AG04449 (cell line): ENCODE measurements at regions not wholly inside any gene's neighbourhood (a gene's known extent, or its start where the extent isn't known, plus 50 kb on each side); places are given as distances from the start of the nearest gene placed in this dataset.

Source experiments
- CTCF ChIA-PET: fragments of 350-600 bp; formaldehyde crosslinking; extraction: SDS; loops from one replicate; lab custom pipeline; 2021; ENCODE audit warnings: antibody characterized with exemption; lab: Yijun Ruan, JAX
- POLR2A ChIA-PET: fragments of 400-600, 350-600 bp; formaldehyde crosslinking; extraction: SDS; loops from one replicate; lab custom pipeline; 2020; ENCODE audit warnings: antibody characterized with exemption, inconsistent platforms; lab: Yijun Ruan, JAX
- DNase-seq: peaks from one replicate; pipeline ENCODE4 v3.0.0-alpha.2; 2010; ENCODE audit warnings: low read depth, low spot score
- H3K4me3 ChIP-seq: 2 replicates; pipeline ENCODE4 v1.5.1; 2011; ENCODE audit warnings: low read depth, mild to moderate bottlenecking, control low read depth, low read length
- TF ChIP-seq, protein P1 (sequence below): IDR thresholded peaks from one replicate; pipeline ENCODE4 v1.5.1; 2011; ENCODE audit warnings: mild to moderate bottlenecking, moderate library complexity, low read length, control low read depth, inconsistent platforms; ENCODE audit not compliant: insufficient read depth; ENCODE audit errors: missing control alignments

DNA sequence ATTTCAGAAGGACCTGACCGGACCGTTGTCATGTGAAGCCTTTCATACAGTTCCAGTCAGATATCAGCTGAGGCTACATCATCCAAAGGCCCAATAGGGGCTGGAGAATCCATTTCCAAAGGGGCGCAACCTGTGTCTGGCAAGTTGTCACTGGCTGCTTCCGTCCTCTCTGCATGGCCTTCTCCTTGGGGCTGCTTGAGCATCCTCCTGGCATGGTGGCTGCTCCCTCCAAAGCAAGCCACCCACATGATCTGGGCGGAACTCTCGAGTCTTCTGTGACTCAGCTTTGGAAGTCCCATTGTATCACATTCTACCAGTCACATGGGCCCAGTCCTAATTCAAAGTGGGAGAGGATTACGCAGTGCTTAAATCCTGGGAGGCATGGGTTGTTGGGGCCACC is 207.0 kb upstream of the SHH start:
- no peak overlapping the region for H3K4me3 ChIP-seq
- DNase-seq: no peak
- ChIA-PET POLR2A (no interaction called here), CTCF (no interaction called here)
- TF ChIP-seq, protein P1, sequence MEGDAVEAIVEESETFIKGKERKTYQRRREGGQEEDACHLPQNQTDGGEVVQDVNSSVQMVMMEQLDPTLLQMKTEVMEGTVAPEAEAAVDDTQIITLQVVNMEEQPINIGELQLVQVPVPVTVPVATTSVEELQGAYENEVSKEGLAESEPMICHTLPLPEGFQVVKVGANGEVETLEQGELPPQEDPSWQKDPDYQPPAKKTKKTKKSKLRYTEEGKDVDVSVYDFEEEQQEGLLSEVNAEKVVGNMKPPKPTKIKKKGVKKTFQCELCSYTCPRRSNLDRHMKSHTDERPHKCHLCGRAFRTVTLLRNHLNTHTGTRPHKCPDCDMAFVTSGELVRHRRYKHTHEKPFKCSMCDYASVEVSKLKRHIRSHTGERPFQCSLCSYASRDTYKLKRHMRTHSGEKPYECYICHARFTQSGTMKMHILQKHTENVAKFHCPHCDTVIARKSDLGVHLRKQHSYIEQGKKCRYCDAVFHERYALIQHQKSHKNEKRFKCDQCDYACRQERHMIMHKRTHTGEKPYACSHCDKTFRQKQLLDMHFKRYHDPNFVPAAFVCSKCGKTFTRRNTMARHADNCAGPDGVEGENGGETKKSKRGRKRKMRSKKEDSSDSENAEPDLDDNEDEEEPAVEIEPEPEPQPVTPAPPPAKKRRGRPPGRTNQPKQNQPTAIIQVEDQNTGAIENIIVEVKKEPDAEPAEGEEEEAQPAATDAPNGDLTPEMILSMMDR: no peak

DNA sequence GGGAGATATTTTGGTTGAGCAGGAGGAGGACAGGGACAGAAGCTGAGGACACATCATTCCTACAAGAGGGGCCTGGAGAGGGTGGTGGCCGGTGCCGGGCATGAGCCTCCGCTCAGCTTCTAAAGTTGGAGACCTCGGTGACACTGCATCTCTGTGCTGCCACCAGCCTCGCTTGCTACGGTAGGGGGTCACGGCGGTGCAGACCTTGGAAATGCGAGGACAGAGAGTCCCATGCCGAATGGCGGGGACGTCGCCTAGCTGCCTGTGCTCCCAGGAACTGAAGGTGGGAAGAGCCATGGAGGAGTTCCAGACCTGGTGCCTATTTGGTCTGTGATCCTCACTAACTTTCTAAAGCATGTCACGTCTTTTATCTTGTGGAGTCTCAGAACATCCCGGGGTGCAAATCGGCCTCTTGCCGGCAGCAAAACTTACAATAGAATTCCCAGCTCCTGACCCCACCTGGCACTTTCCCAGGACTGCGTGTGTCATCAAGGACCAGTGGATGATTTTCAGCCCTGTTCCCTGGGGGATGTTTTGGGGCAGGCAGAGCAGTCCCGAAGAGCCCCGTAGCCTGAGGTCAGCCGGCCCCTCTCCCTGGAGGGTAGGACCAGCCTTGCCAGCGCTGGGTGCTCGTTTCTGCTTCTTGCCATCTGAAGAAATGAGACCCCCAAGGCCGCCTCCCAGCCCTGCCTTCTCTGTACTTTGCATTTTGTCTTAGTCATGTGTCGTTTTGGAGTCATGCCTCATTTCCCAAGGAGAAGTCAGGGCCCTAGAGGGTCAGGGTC is 205.8 kb upstream of the SHH start:
- CTCF ChIA-PET: no interaction called here
- H3K4me3 ChIP-seq: no peak overlapping the region
- TF ChIP-seq, protein P1: no peak
- DNase-seq: no peak
- POLR2A ChIA-PET: no interaction called here

DNA sequence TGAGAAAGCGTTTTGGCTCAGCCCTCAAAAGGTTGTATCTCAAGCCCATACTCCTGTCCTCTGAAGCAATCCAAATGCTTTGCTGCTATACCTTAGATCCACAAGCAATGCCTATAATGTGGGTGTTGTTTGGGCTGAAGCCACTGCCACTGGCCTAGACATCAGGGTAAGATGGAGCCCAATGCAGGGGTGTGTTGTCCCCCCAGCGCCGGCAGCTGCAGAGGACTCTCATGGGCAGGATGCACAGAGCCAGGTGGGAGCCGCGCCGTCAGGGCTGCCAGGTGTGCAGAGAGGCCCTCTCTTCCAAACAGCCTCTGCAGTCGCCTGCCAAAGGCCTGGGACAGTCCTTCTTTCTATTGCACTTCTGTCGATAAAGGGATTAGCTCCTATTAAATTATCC is 205.2 kb upstream of the SHH start:
- no peak for DNase-seq
- H3K4me3 ChIP-seq: no peak overlapping the region
- TF ChIP-seq, protein P1: no peak
- CTCF ChIA-PET: no interaction called here
- POLR2A ChIA-PET: no interaction called here

DNA sequence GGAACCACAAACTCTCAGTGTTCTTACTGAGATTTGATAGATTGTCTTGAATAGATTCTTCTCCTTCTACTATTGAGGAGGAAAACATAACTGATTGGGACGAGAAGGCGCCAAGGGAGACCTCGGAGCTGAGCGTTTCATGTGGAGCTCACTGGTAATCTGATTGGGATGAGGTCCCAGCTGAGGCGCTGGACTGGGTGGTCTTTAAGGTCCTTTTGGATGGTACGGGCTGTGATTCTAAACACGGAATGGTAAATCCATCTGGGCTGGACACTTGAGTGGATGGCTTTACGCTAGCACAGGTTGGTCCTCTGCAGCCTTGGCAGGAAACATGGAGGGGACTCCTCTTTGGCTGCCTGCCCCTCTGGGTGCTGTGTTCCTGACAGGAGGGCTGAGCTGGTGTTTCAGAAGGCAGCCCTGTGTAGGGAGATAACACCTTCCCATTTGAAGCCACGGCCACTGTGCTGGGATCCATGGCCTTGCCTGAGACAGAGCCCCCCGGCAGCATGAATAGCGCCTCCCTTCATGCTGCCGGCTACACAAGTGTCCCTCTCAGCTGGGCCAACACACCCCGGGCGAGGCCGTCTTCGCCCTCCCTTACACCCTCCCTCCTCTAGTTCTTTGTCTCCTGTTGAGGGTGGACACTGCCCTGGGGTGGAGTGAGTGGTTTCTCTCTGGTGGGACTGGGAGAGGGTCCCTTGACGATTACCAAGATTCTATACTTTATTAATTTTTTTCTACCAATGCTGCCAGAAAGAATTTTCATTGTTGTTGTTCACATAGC is 203.2 kb upstream of the SHH start:
- H3K4me3 ChIP-seq: no peak overlapping the region
- POLR2A ChIA-PET: no interaction called here
- TF ChIP-seq, protein P1: no peak
- no peak for DNase-seq
- CTCF ChIA-PET: no interaction called here

DNA sequence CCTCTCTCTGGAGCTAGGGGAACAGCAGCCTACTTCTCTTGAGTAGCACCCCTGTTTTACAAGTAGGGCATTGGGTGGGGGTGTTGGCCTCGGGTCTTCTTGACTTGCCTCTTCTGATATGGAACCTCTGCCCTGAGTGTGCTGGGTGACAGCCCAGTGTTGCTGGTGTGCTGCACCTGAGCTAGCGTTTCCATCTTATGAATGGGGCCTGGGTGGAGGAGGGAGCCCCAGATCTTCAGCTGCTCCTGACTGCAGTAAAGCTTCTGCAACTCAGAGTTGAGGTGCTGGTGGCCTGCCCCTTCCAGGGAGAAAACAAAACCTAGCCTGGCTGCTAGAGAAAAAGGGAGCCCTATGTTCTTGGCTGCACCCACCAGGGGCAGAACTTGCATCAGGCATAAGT is 202.5 kb upstream of the SHH start:
- ChIA-PET CTCF (no interaction called here), POLR2A (no interaction called here)
- TF ChIP-seq, protein P1: no peak
- DNase-seq: no peak
- no peak overlapping the region for H3K4me3 ChIP-seq

DNA sequence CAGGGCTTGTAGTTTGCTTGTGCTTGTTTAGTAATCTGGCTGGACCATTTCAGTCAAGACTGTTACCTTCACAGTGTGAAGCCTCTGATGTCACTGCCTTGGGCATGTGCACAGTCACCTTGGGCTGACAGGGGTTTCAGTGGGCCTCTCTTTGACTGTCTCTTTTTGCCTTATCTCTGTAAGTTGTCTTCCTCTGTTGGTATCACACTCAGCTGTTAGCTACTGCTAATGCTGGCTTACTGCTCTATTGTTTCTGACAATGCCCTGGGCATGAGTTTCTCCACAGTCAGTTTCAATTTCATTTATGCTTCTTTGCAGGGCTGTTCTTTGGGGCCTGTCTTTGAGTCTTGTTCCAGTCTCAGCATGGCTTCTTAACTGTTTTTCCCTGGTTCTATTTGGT is 201.9 kb upstream of the SHH start:
- ChIA-PET POLR2A (no interaction called here), CTCF (no interaction called here)

More for the DNA sequence above, 201.9 kb upstream of the SHH start:
- DNase-seq: no peak
- H3K4me3 ChIP-seq: no peak overlapping the region
- TF ChIP-seq, protein P1: no peak
